OCI-LY3 (cell line): ENCODE measurements at regions not wholly inside any gene's neighbourhood (a gene's known extent, or its start where the extent isn't known, plus 50 kb on each side); places are given as distances from the start of the nearest gene placed in this dataset.

ENCODE experiments used
- EZH2phosphoT487 ChIP-seq: fragments of 200-600 bp; shearing (Covaris generic); IDR thresholded peaks from 2 replicates; pipeline ENCODE4 v1.6.1; 2018; ENCODE audit warnings: antibody characterized with exemption, mixed run types, low read depth
- TF ChIP-seq, protein P1 (sequence below): fragments of 200-600, 300-600 bp; sonication (generic); IDR thresholded peaks from 2 replicates; pipeline ENCODE4 v1.5.1; 2014; ENCODE audit warnings: antibody characterized with exemption, low read length, low read depth

DNA sequence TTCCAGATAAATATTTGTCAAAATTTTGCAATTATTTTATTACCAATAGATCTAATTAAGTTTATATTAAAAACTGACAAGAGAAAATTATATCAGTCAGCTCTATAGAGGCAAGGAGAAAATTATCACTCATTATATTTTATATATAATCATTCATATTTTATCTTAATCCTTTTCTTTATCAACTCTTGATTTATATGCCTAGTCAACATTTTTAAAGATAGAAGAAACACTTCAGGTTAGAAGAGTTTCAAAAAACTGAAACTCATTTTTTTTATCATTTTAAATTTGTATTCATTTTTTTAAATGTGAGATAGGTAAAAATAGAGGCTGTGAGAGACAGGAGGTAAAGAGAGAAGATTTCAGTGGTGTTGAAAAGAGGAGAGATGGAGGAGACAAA is 217.3 kb upstream of the P2RY1 start:
- TF ChIP-seq, protein P1, sequence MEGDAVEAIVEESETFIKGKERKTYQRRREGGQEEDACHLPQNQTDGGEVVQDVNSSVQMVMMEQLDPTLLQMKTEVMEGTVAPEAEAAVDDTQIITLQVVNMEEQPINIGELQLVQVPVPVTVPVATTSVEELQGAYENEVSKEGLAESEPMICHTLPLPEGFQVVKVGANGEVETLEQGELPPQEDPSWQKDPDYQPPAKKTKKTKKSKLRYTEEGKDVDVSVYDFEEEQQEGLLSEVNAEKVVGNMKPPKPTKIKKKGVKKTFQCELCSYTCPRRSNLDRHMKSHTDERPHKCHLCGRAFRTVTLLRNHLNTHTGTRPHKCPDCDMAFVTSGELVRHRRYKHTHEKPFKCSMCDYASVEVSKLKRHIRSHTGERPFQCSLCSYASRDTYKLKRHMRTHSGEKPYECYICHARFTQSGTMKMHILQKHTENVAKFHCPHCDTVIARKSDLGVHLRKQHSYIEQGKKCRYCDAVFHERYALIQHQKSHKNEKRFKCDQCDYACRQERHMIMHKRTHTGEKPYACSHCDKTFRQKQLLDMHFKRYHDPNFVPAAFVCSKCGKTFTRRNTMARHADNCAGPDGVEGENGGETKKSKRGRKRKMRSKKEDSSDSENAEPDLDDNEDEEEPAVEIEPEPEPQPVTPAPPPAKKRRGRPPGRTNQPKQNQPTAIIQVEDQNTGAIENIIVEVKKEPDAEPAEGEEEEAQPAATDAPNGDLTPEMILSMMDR = no peak
- TF ChIP-seq EZH2phosphoT487 = no peak
